SK-N-SH treated with all-trans-retinoic acid at 6 μM for 48 hours (cell line): ENCODE measurements at regions not wholly inside any gene's neighbourhood (a gene's known extent, or its start where the extent isn't known, plus 50 kb on each side); places are given as distances from the start of the nearest gene placed in this dataset.

ENCODE experiments used
- CREB5 ChIP-seq: fragments of 250-450 bp; sonication (Bioruptor Pico); IDR thresholded peaks from 2 replicates; pipeline ENCODE4 v1.5.1; 2020; ENCODE audit warnings: low read depth, mild to moderate bottlenecking, moderate library complexity
- CSRNP3 ChIP-seq: fragments of 250-450 bp; sonication (Bioruptor Pico); IDR thresholded peaks from 2 replicates; pipeline ENCODE4 v1.5.1; 2021; ENCODE audit warnings: mild to moderate bottlenecking, moderate library complexity
- OSR1 ChIP-seq: fragments of 250-450 bp; sonication (Bioruptor Pico); IDR thresholded peaks from 2 replicates; pipeline ENCODE4 v1.8.0; 2022; ENCODE audit warnings: moderate library complexity, mild to moderate bottlenecking, inconsistent platforms
- PATZ1 ChIP-seq: fragments of 250-450 bp; sonication (Bioruptor Pico); IDR thresholded peaks from 2 replicates; pipeline ENCODE4 v1.8.0; 2020; ENCODE audit warnings: mild to moderate bottlenecking, moderate library complexity, borderline replicate concordance
- RARB ChIP-seq: fragments of 250-450 bp; sonication (Bioruptor Pico); IDR thresholded peaks from 2 replicates; pipeline ENCODE4 v1.8.0; 2021; ENCODE audit warnings: mild to moderate bottlenecking, moderate library complexity
- ZC3H10 ChIP-seq: fragments of 250-450 bp; sonication (Bioruptor Pico); IDR thresholded peaks from 2 replicates; pipeline ENCODE4 v1.5.1; 2021; ENCODE audit warnings: mild to moderate bottlenecking, moderate library complexity
- ZFP3 ChIP-seq: fragments of 250-450 bp; sonication (Bioruptor Pico); IDR thresholded peaks from 2 replicates; pipeline ENCODE4 v1.5.0; 2020; ENCODE audit warnings: mild to moderate bottlenecking, moderate library complexity

- TF ChIP-seq ZC3H10 (CRISPR knock-in tag) (no peak), PATZ1 (CRISPR knock-in tag) (no peak), OSR1 (no peak), RARB (CRISPR knock-in tag) (no peak), ZFP3 (CRISPR knock-in tag) (no peak), CSRNP3 (CRISPR knock-in tag) (no peak), CREB5 (CRISPR knock-in tag) (no peak)
These were observed 367.2 kb upstream of the MAN1A1 start for GRCh38 chr6:119716668-119717270.
